ENCODE measurements at regions not wholly inside any gene's neighbourhood (a gene's known extent, or its start where the extent isn't known, plus 50 kb on each side); places are given as distances from the start of the nearest gene placed in this dataset.
"Not testable (repeated sequence)": the region's sequence is repeated elsewhere in the genome, so short reads cannot be mapped to it uniquely, and the experiment has no call there.

DNA sequence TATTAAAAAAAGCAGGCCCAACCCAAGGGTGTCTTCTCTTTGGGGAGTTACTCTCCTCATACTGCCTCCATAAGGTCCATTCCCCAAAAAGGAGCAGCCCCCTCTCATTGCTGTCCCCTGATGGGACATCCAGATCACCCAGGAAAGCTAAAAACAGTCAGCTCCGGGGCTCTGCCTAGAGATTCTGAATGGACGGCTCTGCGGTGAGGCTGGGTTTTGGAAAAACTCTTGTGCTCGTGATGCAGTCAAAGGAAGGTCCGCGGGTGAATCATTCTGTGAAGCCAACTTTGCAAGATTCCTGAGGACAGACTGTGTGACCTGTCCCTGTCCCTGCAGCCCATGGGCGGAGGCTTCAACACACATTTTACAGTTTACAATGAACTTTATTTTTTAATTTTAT is 351.5 kb downstream of the TYW1 start:
- Histone ChIP-seq H3K9me3 (ENCODE audit: control insufficient read depth, insufficient read depth, low read depth, low read length) (no peaks in the 10 kb centered on the region), H3K27ac (ENCODE audit: insufficient read depth, low read length) (no peak overlapping the region), H4K20me1 (ENCODE audit: control insufficient read depth, extremely low read depth, insufficient read depth, low read length) (no peaks in the 10 kb centered on the region), H3K27me3 (ENCODE audit: control insufficient read depth, insufficient read depth, low read length) (no peaks in the 10 kb centered on the region), H3K4me3 (replicated peaks in 1 of 4; ENCODE audit: control extremely low read depth in 1 of 4, insufficient read depth in 1 of 4, low read depth in 3 of 4, low read length in 4 of 4) (no peak overlapping the region), H3K4me2 (ENCODE audit: extremely low read depth, insufficient read depth, low read length) (no peak overlapping the region), H3K36me3 (ENCODE audit: control insufficient read depth, insufficient read depth, low read length) (no peaks in the 10 kb centered on the region), H3K79me2 (ENCODE audit: control insufficient read depth, insufficient read depth, low read length) (no peaks in the 10 kb centered on the region), H2AFZ (ENCODE audit: low read length) (no peak overlapping the region), H3K9ac (ENCODE audit: insufficient read depth, low read length) (no peak overlapping the region), H3K4me1 (ENCODE audit: control insufficient read depth, extremely low read depth, insufficient read depth, low read length) (no peaks in the 10 kb centered on the region)
- no peak for TF ChIP-seq EZH2 (IDR thresholded peaks at IDR 0.05; ENCODE audit: low read length, missing control alignments)
- TF ChIP-seq, protein P1, sequence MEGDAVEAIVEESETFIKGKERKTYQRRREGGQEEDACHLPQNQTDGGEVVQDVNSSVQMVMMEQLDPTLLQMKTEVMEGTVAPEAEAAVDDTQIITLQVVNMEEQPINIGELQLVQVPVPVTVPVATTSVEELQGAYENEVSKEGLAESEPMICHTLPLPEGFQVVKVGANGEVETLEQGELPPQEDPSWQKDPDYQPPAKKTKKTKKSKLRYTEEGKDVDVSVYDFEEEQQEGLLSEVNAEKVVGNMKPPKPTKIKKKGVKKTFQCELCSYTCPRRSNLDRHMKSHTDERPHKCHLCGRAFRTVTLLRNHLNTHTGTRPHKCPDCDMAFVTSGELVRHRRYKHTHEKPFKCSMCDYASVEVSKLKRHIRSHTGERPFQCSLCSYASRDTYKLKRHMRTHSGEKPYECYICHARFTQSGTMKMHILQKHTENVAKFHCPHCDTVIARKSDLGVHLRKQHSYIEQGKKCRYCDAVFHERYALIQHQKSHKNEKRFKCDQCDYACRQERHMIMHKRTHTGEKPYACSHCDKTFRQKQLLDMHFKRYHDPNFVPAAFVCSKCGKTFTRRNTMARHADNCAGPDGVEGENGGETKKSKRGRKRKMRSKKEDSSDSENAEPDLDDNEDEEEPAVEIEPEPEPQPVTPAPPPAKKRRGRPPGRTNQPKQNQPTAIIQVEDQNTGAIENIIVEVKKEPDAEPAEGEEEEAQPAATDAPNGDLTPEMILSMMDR (conservative IDR thresholded peaks at IDR 0.05 in 1 of 2, IDR thresholded peaks at IDR 0.05 in 1 of 2; ENCODE audit: low read depth in 1 of 2, low read length in 2 of 2): no peak
- no peak for DNase-seq (ENCODE audit: low read depth in 2 of 2)

DNA sequence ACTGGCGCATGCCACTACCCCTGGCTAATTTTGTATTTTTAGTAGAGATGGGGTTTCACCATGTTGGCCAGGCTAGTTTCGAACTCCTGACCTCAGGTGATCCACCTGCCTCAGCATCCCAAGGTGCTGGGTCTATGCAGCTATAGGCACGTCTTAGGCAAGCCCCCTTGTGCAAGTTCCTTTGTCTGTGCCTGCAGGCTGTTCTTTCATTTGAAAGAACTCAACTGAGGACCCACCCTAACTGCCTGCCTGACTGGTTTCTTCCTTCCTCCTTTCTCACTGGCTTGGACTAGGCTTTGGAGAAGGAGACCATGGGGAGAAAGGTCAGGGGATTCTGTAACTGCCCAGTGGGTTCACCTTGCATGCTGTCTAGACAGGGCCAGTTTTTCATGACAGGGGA is 361.0 kb downstream of the TYW1 start:
- not testable (repeated sequence) for H3K4me1 ChIP-seq (ENCODE audit: control insufficient read depth, extremely low read depth, insufficient read depth, low read length); DNase-seq (ENCODE audit: low read depth in 2 of 2); H2AFZ ChIP-seq (ENCODE audit: low read length); H3K27ac ChIP-seq (ENCODE audit: insufficient read depth, low read length); H3K27me3 ChIP-seq (ENCODE audit: control insufficient read depth, insufficient read depth, low read length); H3K4me3 ChIP-seq (replicated peaks in 1 of 4; ENCODE audit: control extremely low read depth in 1 of 4, insufficient read depth in 1 of 4, low read depth in 3 of 4, low read length in 4 of 4); H3K4me2 ChIP-seq (ENCODE audit: extremely low read depth, insufficient read depth, low read length); H3K79me2 ChIP-seq (ENCODE audit: control insufficient read depth, insufficient read depth, low read length); H3K36me3 ChIP-seq (ENCODE audit: control insufficient read depth, insufficient read depth, low read length); H3K9ac ChIP-seq (ENCODE audit: insufficient read depth, low read length); H4K20me1 ChIP-seq (ENCODE audit: control insufficient read depth, extremely low read depth, insufficient read depth, low read length); H3K9me3 ChIP-seq (ENCODE audit: control insufficient read depth, insufficient read depth, low read depth, low read length)

DNA sequence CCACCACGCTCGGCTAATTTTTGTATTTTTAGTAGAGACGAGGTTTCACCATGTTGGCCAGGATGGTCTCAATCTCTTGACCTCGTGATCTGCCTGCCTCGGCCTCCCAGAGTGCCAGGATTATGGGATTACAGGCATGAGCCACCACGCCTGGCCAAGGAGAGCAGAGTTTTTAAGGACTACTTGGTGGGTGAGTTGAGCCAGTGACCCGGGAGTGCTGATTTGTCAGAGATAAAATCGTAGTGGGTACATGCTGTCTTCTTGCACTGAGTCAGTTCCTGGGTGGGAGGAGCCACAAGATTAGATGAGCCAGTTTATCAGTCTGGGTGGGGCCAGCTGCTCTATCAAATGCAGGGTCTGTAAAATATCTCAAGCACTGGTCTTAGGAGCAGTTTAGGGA is 361.7 kb downstream of the TYW1 start:
- H4K20me1 ChIP-seq (ENCODE audit: control insufficient read depth, extremely low read depth, insufficient read depth, low read length); H3K27ac ChIP-seq (ENCODE audit: insufficient read depth, low read length); H3K9ac ChIP-seq (ENCODE audit: insufficient read depth, low read length); H3K36me3 ChIP-seq (ENCODE audit: control insufficient read depth, insufficient read depth, low read length); H3K4me1 ChIP-seq (ENCODE audit: control insufficient read depth, extremely low read depth, insufficient read depth, low read length); H3K9me3 ChIP-seq (ENCODE audit: control insufficient read depth, insufficient read depth, low read depth, low read length); H2AFZ ChIP-seq (ENCODE audit: low read length); H3K27me3 ChIP-seq (ENCODE audit: control insufficient read depth, insufficient read depth, low read length); H3K79me2 ChIP-seq (ENCODE audit: control insufficient read depth, insufficient read depth, low read length); H3K4me2 ChIP-seq (ENCODE audit: extremely low read depth, insufficient read depth, low read length); H3K4me3 ChIP-seq (replicated peaks in 1 of 4; ENCODE audit: control extremely low read depth in 1 of 4, insufficient read depth in 1 of 4, low read depth in 3 of 4, low read length in 4 of 4): not testable (repeated sequence)
- DNase-seq (ENCODE audit: low read depth in 2 of 2): peak in 1 of 2 donors; percentile 6

DNA sequence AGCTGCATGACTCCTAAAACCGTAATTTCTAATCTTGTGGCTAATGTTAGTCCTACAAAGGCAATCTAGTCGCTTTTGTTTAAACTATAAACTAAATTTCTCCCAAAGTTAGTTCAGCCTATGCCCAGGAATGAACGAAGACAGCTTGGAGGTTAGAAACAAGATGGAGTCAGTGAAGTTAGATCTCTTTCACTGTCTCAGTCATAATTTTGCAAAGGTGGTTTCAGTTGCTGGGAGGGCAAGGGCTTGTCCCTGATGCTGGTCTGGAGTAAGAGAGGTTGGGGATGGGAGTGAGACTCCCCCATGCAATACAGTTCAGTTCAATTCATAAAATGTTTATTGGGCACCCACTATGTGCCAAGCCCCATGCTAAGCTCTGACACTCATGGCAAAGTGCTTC is 362.1 kb downstream of the TYW1 start:
- not testable (repeated sequence) for H3K79me2 ChIP-seq (ENCODE audit: control insufficient read depth, insufficient read depth, low read length); H3K4me1 ChIP-seq (ENCODE audit: control insufficient read depth, extremely low read depth, insufficient read depth, low read length); H3K9me3 ChIP-seq (ENCODE audit: control insufficient read depth, insufficient read depth, low read depth, low read length); H3K4me3 ChIP-seq (replicated peaks in 1 of 4; ENCODE audit: control extremely low read depth in 1 of 4, insufficient read depth in 1 of 4, low read depth in 3 of 4, low read length in 4 of 4); DNase-seq (ENCODE audit: low read depth in 2 of 2); H4K20me1 ChIP-seq (ENCODE audit: control insufficient read depth, extremely low read depth, insufficient read depth, low read length); H3K27me3 ChIP-seq (ENCODE audit: control insufficient read depth, insufficient read depth, low read length); H3K27ac ChIP-seq (ENCODE audit: insufficient read depth, low read length); H3K36me3 ChIP-seq (ENCODE audit: control insufficient read depth, insufficient read depth, low read length); H3K4me2 ChIP-seq (ENCODE audit: extremely low read depth, insufficient read depth, low read length); H3K9ac ChIP-seq (ENCODE audit: insufficient read depth, low read length); H2AFZ ChIP-seq (ENCODE audit: low read length)

Data from fibroblast of lung (primary cell).